HG03196 (cell line): ENCODE measurements at regions not wholly inside any gene's neighbourhood (a gene's known extent, or its start where the extent isn't known, plus 50 kb on each side); places are given as distances from the start of the nearest gene placed in this dataset.

Experiments
- ATAC-seq: cut with Tn5 transposase; IDR thresholded peaks from one replicate; pipeline ENCODE4 v1.9.1; 2021; ENCODE audit not compliant: unreplicated experiment

DNA sequence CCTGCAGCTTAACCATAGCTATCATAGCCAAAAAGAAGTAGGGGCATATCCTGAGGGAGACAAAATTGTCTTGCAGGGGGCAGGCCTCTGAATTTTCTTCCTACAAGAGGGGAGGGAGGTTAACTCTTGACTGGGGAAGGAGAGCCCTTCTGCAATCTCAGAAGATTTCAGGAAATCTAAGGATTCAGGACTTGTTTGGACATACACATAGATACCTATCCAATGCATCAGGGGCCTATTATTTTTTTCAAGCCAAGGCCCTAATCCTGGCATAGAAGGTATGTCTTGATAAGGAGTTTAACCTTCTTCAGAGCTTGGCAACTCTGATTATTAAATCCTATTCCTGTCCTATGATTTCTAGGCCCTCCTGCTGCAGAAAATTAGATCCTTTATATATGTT lies 375.1 kb upstream of the ACTBL2 start:
- ATAC-seq: no peak

- ATAC-seq: no peak
These were observed 373.2 kb upstream of the ACTBL2 start for GRCh38 chr5:57855831-57856230.

DNA sequence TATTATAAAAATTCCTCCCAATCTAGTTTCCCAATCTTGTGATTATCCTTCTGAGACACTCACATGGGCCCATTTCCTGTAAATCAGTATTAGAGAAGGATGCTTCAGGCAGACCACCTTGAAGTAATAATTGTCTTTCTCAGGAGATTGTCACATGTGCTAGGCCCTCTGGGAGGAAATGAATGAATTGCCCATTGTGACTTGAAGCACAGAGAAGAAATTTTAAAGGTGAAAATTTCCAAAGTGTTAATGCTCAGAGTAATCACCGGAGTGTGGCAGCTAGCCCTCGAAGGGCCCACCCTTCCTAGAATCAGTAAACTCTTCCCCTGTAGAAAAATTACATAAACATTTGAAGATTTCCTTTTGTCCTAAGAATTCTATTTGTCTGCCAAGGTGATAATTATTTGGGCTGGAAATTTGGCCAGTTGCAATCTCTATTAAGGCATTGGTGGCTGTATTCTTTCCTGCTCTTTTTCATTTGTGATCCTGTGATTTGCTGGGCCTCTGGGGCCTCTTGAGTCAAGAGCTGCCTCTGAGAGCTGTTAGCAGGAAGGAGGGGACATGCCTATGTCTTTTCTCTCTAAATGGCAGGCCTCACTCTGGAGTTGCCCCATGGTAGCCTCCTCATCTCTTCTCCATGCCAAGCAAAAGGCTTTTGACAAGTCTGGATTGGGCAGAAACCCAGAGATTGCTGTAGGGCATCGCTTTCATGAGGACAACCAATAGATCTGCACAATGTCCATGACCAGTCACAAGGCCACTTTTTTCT lies 371.5 kb upstream of the ACTBL2 start:
- no peak for ATAC-seq

DNA sequence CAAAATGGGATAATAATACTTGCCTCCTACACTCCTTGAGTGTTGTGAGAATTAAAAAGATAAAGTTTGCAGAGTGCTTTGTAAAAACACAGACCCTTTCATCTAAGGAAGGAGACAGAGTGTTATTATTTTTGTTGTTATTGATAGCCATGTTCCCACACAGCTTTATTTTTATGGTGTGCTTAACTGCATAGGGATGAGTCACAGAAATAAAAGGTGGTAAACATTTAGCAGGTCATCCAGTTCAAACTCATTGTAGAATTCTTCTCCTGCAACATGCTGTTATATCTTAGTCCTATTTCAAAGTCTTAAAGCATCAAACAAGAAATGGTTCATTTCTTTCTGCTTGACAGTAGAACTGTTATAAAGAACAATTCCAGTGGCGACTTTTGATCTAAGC lies 367.5 kb upstream of the ACTBL2 start:
- no peak for ATAC-seq

DNA sequence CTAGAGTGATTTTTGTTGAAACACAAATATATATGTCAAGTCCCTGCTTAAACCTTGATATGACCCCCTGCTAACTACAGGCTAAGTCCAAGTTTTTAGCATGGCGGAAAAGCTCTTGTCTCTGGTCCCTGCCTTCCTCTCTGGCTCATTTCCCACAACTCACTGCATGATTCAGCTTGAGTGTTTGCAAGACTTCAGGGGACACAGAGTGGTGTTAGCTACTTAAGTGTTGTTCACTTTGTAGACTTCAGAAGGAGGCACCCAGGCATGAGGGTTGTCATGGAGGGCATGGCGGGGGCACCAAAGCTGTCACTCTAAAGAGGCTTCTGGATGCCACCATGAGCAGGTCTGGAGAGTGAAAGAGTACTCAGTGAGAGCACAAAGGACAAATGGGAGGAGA lies 362.4 kb upstream of the ACTBL2 start:
- no peak for ATAC-seq

- no peak for ATAC-seq
These were observed 361.8 kb upstream of the ACTBL2 start for GRCh38 chr5:57844410-57844809.

GRCh38 chr5:57843059-57843367 lies 360.4 kb upstream of the ACTBL2 start:
- no peak for ATAC-seq

GRCh38 chr5:57842364-57843058 lies 359.9 kb upstream of the ACTBL2 start:
- ATAC-seq: no peak

GRCh38 chr5:57841676-57842363 lies 359.2 kb upstream of the ACTBL2 start:
- ATAC-seq: no peak

GRCh38 chr5:57839437-57840079 lies 356.9 kb upstream of the ACTBL2 start:
- no peak for ATAC-seq

DNA sequence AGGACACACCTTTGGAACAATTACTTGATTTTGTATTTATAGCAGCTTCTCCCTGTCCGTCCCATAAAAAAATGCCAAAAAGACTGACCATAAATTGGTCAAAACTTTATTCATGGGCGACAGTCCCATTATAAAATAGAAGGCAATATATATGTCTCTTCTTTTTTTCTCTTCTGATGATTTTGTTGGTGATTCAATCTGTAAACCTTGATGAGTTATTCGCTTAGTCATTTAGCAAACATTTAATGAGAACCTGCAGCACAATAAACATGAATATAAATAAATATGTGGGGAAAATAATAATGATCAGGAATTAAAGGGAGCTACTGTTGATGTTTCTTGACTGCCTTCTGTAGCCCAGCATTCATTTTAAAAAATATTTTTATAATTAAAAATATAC lies 356.4 kb upstream of the ACTBL2 start:
- ATAC-seq: no peak

GRCh38 chr5:57836921-57837320 lies 354.3 kb upstream of the ACTBL2 start:
- no peak for ATAC-seq

DNA sequence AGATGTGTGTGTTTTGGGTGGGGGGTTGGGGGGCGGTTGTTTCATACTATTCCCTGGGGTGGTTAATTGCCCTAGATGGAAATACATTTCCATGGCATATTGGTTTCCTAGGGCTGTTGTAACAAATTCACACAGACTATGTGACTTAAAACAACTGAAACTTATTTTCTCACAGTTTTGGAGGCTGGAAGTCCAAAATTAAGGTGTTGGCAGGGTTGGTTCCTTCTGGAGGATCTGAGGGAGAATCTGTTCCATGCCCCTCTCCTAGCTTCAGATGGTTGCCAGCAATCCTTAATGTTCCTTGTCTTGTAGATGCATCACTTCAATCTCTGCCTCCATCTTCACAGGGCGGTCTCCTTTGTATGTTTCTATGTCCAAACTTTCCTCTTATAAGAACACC lies 353.7 kb upstream of the ACTBL2 start:
- no peak for ATAC-seq

GRCh38 chr5:57834829-57835608 lies 352.4 kb upstream of the ACTBL2 start:
- no peak for ATAC-seq

- no peak for ATAC-seq
These were observed 350.9 kb upstream of the ACTBL2 start for GRCh38 chr5:57833489-57833888.

DNA sequence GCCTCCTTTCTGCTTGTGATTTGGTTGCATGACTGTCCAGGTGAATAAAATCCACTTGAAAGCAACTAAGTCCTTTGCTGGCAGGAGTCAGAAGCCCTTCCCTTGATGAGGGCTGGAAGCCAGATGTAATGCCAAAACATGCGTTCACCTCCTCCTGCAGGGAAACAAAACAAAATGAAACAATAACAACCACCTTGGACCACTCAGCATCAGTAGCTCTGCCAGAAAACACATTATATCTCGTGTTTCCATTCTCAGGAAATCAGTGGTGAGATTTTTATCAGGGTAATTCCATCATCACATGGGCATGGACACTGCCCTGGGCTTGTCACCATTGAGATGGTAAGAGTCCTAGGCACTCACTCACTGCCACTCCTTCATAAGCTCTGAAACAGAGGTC lies 350.3 kb upstream of the ACTBL2 start:
- no peak for ATAC-seq

DNA sequence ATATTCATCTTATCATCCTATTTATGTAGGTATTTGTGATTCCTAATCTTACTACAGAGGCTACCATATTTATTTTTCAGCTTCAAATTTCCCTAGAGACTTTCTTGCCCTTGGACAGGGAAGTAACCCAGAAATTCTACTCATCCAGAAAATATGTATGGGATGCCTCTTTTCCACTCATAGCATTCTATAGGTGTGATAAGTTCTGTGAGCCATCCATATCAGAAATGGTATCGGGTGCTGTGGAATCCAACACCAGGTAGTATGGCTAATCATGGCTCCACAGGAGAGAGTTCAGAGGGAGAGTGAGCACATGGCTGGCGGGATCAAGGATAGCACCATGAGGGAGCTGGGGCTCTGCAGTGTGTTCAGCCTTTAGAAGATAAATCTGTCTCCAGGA lies 349.3 kb upstream of the ACTBL2 start:
- ATAC-seq: no peak

GRCh38 chr5:57831090-57831489 lies 348.5 kb upstream of the ACTBL2 start:
- ATAC-seq: no peak

- no peak for ATAC-seq
These were observed 345.6 kb upstream of the ACTBL2 start for GRCh38 chr5:57828221-57828620.

DNA sequence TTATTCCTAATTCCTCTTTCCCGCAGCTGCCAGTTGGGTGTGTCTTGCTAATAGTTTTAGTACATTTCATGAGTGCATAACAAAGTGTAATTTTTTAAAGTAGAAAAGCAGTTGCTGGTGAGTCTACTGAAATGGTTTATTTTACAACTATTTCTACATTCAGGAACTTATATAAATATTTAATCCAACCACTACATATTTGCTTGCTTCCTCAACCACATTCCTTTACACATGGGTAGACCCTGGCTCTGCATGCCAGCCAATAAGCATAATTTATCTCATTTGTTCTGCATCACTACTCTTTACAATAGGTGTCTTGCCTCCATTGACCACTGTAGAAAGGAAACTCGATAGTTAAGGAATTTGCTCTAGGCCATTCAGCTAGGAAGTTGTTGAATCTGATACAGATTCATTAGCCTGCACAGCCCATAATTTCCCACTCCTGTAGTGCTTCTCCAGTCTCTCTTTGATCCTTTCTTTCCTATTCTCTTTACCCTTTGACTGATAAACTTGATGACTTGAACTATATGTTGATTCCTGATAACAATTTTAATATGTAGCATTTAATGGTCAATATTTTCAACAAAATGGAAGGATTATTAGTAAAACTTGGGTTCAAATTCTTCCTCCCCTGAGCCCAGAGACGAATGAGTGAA lies 342.5 kb upstream of the ACTBL2 start:
- no peak for ATAC-seq

- ATAC-seq: no peak
These were observed 342.0 kb upstream of the ACTBL2 start for GRCh38 chr5:57824623-57825022.
